Mucosa of rectum (tissue), 2 donors: ENCODE measurements at regions not wholly inside any gene's neighbourhood (a gene's known extent, or its start where the extent isn't known, plus 50 kb on each side); places are given as distances from the start of the nearest gene placed in this dataset.
"Not testable (repeated sequence)": the region's sequence is repeated elsewhere in the genome, so short reads cannot be mapped to it uniquely, and the experiment has no call there.

Experiments used
- H3K27ac ChIP-seq, 2 donors: one replicate each; pipeline ENCODE4 v1.7.0; 2013; ENCODE audit warnings: inconsistent platforms in 2 of 2, low read depth in 2 of 2, low read length in 2 of 2
- H3K27me3 ChIP-seq, 2 donors: one replicate each; pipeline ENCODE4 v1.7.0; 2013; ENCODE audit warnings: low read length in 2 of 2; ENCODE audit not compliant: control insufficient read depth in 2 of 2, insufficient read depth in 2 of 2
- H3K36me3 ChIP-seq, 2 donors: one replicate each; pipeline ENCODE4 v1.7.0; 2013; ENCODE audit warnings: low read length in 2 of 2; ENCODE audit not compliant: control insufficient read depth in 2 of 2, insufficient read depth in 2 of 2
- H3K4me1 ChIP-seq, 2 donors: one replicate each; pipeline ENCODE4 v1.7.0; 2013; ENCODE audit warnings: low read length in 2 of 2, mild to moderate bottlenecking in 1 of 2; ENCODE audit not compliant: control insufficient read depth in 2 of 2, insufficient read depth in 2 of 2
- H3K4me3 ChIP-seq, 2 donors: one replicate each; pipeline ENCODE4 v1.7.0; 2013; ENCODE audit warnings: low read length in 2 of 2
- H3K9ac ChIP-seq, 2 donors: one replicate each; pipeline ENCODE4 v1.7.0; 2013; ENCODE audit warnings: low read length in 2 of 2, low read depth in 1 of 2, mild to moderate bottlenecking in 1 of 2
- H3K9me3 ChIP-seq, 2 donors: one replicate each; pipeline ENCODE4 v1.7.0; 2013; ENCODE audit warnings: low read length in 2 of 2; ENCODE audit not compliant: control insufficient read depth in 2 of 2
- donor health status: healthy.
- donor health status: Normal muscosa, but diverticular disease.

GRCh38 chr5:15283076-15283475 is 216.9 kb upstream of the FBXL7 start:
- H3K27ac ChIP-seq = no peak overlapping the region
- H3K4me1 ChIP-seq = no peaks in the 10 kb centered on the region
- no peaks in the 10 kb centered on the region for H3K36me3 ChIP-seq
- no peak overlapping the region for H3K9ac ChIP-seq
- no peaks in the 10 kb centered on the region for H3K9me3 ChIP-seq
- H3K27me3 ChIP-seq = no peaks in the 10 kb centered on the region
- no peak overlapping the region for H3K4me3 ChIP-seq

- Histone ChIP-seq H3K9ac (no peak overlapping the region), H3K27ac (no peak overlapping the region), H3K4me3 (no peak overlapping the region), H3K4me1 (no peaks in the 10 kb centered on the region), H3K9me3 (no peaks in the 10 kb centered on the region), H3K36me3 (no peaks in the 10 kb centered on the region), H3K27me3 (no peaks in the 10 kb centered on the region)
Observed at GRCh38 chr5:15282611-15283010, 217.4 kb upstream of the FBXL7 start.

- not testable (repeated sequence) for H3K9me3 ChIP-seq, H3K9ac ChIP-seq, H3K4me1 ChIP-seq, H3K36me3 ChIP-seq, H3K27ac ChIP-seq, H3K27me3 ChIP-seq, H3K4me3 ChIP-seq
Observed at GRCh38 chr5:15271596-15271995, 228.4 kb upstream of the FBXL7 start.

GRCh38 chr5:15267966-15268365 is 232.0 kb upstream of the FBXL7 start:
- Histone ChIP-seq H3K9ac (no peak overlapping the region), H3K4me3 (no peak overlapping the region), H3K27me3 (no peaks in the 10 kb centered on the region), H3K4me1 (no peaks in the 10 kb centered on the region), H3K36me3 (no peaks in the 10 kb centered on the region), H3K9me3 (no peaks in the 10 kb centered on the region), H3K27ac (no peak overlapping the region)

GRCh38 chr5:15266841-15267240 is 233.1 kb upstream of the FBXL7 start:
- Histone ChIP-seq H3K27ac (no peak overlapping the region), H3K4me3 (no peak overlapping the region), H3K9ac (no peak overlapping the region), H3K4me1 (no peaks in the 10 kb centered on the region), H3K36me3 (no peaks in the 10 kb centered on the region), H3K9me3 (no peaks in the 10 kb centered on the region), H3K27me3 (no peaks in the 10 kb centered on the region)

GRCh38 chr5:15266229-15266628 is 233.8 kb upstream of the FBXL7 start:
- Histone ChIP-seq H3K4me1 (no peaks in the 10 kb centered on the region), H3K9ac (no peak overlapping the region), H3K36me3 (no peaks in the 10 kb centered on the region), H3K4me3 (no peak overlapping the region), H3K9me3 (no peaks in the 10 kb centered on the region), H3K27me3 (no peaks in the 10 kb centered on the region), H3K27ac (no peak overlapping the region)

GRCh38 chr5:15263942-15264341 is 236.0 kb upstream of the FBXL7 start:
- Histone ChIP-seq H3K27me3 (no peaks in the 10 kb centered on the region), H3K9ac (no peak overlapping the region), H3K4me1 (no peaks in the 10 kb centered on the region)

GRCh38 chr5:15263406-15263805 is 236.6 kb upstream of the FBXL7 start:
- Histone ChIP-seq H3K9me3 (no peaks in the 10 kb centered on the region), H3K4me1 (no peaks in the 10 kb centered on the region), H3K4me3 (no peak overlapping the region), H3K36me3 (no peaks in the 10 kb centered on the region), H3K9ac (no peak overlapping the region), H3K27me3 (no peaks in the 10 kb centered on the region), H3K27ac (no peak overlapping the region)

More at GRCh38 chr5:15263942-15264341, 236.0 kb upstream of the FBXL7 start:
- no peak overlapping the region for H3K27ac ChIP-seq
- no peaks in the 10 kb centered on the region for H3K9me3 ChIP-seq
- H3K36me3 ChIP-seq = no peaks in the 10 kb centered on the region
- no peak overlapping the region for H3K4me3 ChIP-seq

GRCh38 chr5:15261269-15261995 is 238.5 kb upstream of the FBXL7 start:
- H3K4me1 ChIP-seq = no peaks in the 10 kb centered on the region
- no peaks in the 10 kb centered on the region for H3K36me3 ChIP-seq
- no peaks in the 10 kb centered on the region for H3K27me3 ChIP-seq
- no peak overlapping the region for H3K9ac ChIP-seq
- H3K4me3 ChIP-seq = no peak overlapping the region
- H3K27ac ChIP-seq = peak overlapping the region in 1 of 2 donors; percentile 34
- H3K9me3 ChIP-seq = no peaks in the 10 kb centered on the region

- no peaks in the 10 kb centered on the region for H3K4me1 ChIP-seq
- no peaks in the 10 kb centered on the region for H3K27me3 ChIP-seq
- no peaks in the 10 kb centered on the region for H3K36me3 ChIP-seq
- H3K27ac ChIP-seq = no peak overlapping the region
- H3K4me3 ChIP-seq = no peak overlapping the region
- H3K9ac ChIP-seq = no peak overlapping the region
- H3K9me3 ChIP-seq = no peaks in the 10 kb centered on the region
Observed at GRCh38 chr5:15260356-15261268, 239.4 kb upstream of the FBXL7 start.
